Fibroblast of upper back skin (primary cell): ENCODE measurements at regions not wholly inside any gene's neighbourhood (a gene's known extent, or its start where the extent isn't known, plus 50 kb on each side); places are given as distances from the start of the nearest gene placed in this dataset.
"Not testable (repeated sequence)": the region's sequence is repeated elsewhere in the genome, so short reads cannot be mapped to it uniquely, and the experiment has no call there.

ENCODE experiments used
- DNase-seq: peaks from one replicate; pipeline ENCODE4 v3.0.0-alpha.2; 2013

DNA sequence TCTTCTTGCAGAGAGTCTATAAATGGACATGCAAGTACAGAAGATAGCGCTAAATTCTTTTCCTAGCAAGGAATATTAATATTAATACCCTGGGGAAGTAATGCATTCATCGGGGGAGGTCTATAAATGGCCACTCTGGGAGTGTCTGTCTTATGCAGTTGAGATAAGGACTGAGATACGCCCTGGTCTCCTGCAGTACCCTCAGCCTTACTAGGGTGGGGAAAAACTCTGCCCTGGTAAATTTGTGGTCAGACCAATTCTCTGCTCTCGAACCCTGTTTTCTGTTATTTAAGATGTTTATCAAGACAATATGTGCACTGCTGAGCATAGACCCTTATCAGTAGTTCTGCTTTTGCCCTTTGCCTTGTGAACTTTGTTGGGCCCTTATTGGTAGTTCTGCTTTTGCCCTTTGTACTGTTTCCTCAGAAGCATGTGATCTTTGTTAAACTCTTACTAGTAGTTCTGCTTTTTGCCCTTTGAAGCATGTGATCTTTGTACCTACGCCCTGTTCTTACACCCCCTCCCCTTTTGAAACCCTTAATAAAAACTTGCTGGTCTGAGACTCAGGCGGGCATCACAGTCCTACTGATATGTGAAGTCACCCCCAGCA lies 1956.2 kb downstream of the PCDH9 start:
- not testable (repeated sequence) for DNase-seq

DNA sequence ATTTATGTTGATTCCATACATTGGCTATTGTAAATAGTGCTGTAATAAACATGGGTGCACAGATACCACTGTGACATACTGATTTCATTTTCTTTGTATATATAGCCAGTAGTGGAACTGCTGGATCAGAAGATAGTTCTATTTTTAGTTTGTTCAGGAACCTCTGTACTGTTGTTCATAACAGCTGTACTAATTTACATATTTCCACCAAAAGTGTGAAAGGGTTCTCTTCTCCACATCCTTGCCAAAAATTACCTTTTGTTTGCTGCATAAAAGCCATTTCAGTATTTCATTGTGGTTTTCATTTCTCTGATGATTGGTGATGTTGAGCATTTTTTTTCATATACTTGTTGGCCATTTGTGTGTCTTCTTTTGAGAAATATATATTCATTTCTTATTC lies 1962.1 kb downstream of the PCDH9 start:
- no peak for DNase-seq

DNA sequence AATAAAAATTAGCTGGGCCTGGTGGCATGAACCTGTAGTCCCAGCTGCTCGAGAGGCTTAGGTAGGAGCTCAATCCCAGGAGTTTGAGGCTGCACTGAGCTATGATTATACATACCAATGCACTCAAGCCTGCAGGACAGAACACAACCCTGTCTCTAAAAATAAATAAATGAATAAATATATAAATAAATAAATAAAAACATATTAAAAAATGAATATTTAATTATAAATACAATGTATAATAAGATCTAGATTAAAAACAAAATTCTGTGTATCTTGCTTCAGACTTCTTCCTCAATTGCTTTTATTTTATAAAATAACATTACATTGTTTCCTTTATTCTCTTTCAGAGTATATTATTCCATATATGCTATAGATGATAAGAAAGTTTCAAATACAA lies 1964.1 kb downstream of the PCDH9 start:
- DNase-seq: no peak

DNA sequence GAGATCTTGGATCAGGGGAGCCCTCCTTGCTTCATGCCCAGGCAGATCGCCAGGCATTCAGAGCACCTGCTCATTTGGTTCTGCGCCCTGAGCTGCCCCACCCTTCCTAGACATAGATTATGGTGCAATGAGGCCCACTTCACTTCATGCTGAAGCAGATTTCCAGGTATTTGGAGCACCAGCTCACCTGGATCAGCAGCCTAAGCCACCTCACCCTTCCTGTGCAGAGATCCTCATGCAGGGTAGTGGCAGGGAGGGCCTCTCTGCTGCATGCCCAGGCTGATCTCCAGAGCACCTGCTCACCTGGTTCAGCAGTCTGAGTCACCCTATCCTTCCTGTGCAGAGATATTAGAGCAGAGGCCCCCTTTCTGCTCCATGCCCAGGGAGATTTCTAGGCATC lies 1966.1 kb downstream of the PCDH9 start:
- no peak for DNase-seq

DNA sequence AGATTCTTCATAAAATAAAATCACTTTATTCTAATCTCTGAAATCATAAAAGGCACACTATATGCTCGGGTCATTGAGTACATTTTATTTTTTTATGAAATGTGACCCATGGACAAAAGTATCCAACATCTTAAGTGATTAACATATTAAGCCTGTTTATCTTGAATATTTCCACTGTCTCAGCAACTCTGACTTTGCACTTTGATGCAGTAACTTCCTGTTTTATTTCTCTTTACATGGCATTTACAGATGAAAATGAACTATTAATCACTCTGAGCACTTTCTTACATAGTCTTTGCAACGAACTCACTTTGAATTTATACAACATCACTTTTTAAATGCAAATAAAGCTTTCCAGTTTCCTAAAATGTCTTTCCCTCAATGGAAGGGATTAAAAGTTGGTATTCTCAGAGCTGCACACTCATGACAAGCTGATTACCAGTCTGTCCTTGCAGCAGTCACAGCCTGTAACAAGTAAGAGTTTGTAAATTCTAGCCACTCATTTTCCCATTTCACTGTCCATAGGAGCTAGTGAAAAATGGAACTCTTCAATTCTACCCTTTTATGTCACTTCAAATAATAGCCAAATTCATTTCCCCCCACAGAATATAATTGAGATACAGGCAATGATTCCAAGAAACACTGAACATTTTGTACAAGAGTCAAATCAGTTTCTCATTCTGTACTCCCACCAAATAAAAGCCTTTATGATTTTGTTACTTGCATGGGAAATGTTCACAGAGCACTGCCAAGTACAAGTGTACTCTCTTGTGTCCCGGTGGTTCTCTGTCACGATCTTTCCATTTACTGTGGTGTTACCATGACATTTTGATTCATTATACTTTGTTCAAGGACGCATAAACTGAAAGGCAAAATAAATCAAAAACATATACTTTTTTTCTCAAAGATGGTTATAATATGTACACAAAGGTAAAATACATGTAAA lies 1968.9 kb downstream of the PCDH9 start:
- DNase-seq: no peak

DNA sequence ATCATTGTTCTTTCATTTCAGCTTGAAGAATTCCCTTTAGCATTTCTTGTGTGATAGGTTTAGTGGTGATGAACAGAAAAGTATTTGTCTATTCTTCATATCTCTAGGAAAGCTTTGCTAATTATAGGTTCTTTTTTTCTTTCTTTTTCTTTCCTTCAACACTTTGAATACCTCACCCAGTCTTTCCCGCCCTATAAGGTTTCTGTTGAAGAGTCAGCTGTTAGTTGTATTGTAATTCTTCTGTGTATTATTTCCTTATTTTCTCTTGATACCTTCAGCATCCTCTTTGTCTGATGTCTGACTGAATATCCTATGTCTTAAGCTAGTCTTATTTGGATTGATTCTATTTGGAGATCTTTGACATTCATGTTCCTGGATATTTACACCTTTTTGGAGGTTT lies 1989.4 kb downstream of the PCDH9 start:
- DNase-seq: no peak

DNA sequence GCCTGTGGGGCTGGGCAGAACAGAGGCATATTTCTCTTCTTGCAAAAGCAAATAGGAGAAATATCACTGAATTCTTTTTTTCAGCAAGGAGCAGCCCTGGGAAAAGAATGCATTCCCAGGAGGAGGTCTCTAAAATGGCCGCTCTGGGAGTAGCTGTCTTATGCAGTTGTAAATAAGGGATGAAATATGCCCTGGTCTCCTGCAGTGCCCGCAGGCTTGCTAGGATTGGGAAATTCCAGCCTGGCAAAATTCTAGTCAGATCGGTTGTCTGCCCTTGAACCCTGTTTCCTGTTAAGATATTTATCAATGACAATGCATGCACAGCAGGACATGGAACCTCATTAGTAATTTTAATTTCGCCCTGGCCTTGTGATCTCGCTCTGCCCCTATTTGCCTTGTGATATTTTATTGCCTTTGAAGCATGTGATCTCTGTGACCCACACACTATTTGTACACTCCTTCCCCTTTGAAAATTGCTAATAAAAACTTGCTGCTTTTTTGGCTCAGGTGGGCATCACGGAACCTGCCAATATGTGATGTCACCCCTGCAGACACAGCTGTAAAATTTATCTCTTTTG lies 1993.2 kb downstream of the PCDH9 start:
- DNase-seq: no peak

DNA sequence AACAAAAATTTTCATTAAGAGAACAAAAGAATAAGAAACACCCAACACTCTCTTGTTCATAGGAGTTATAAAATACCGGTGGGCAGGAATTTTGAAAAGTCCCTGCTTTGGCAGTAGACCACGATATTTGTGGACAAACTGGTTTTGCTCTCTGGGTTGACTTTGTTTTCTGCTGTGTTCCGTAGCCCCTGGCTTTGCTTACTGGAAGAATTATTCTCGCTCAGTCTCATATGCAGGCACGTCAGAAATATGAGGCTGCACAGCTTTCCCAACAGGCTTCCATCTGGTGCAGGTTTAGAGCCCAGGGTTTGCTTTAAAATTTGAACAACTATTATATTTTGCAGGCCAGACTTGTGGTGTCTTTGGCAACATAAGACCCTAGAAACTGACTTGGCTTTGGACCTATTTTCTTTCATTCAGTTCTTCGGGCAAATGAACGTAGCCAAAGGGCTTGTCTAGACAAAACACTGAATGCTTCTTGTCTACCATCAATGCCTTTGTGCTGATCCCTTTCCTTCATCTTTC lies 2012.6 kb downstream of the PCDH9 start:
- DNase-seq: no peak

DNA sequence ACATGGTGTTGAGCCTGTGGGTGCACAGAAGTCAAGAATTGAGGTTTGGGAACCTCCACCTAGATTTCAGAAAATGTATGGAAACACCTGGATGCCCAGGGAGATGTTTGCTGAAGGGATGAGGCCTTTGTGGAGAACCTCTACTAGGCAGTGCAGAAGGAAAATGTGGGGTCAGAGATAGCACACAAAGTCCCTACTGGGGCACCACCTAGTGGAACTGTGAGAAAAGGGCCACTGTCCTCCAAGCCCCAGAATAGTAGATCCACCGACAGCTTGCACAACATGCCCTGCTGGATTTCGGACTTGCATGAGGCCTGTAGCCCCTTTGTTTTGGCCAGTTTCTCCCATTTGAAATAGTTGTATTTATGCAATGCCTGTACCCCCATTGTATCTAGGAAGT lies 2027.3 kb downstream of the PCDH9 start:
- DNase-seq: peak; percentile 4

DNA sequence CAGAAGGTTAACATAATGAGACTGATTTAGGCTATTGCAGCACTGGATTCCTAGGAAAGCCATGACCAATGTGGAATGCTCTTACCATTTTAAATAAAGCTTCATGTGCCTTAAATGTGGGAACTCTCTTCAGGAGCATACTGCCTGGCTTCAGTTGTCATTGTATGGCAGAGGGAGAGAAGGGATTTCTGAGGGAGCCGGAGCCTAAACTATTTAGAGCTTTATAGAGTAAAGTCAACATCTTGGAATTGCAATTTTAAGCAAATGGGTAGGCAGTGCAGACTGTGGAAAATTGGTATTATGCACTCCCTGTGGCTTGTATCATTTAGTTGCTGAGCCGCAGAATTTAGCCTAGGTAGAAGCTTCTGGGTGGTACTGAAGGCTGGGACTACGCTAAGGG lies 2041.4 kb downstream of the PCDH9 start:
- DNase-seq: no peak

DNA sequence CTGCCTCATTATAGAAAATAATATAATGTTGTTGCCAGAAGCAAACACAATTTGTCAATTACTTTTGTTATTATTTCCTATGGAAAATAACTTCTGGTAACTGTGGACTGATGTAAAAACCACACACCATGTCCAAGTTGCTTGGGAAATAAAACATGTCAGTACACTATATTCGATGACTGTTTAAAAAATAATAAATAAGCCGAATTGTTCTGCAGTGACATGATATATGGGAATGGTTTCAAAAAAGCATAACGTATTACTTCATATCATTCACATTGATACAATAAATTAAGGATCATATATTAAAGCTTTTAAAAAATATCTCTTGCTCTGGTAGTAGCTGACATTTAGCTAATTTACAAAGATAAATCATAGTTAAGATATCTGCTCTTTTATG lies 2062.1 kb downstream of the PCDH9 start:
- no peak for DNase-seq

DNA sequence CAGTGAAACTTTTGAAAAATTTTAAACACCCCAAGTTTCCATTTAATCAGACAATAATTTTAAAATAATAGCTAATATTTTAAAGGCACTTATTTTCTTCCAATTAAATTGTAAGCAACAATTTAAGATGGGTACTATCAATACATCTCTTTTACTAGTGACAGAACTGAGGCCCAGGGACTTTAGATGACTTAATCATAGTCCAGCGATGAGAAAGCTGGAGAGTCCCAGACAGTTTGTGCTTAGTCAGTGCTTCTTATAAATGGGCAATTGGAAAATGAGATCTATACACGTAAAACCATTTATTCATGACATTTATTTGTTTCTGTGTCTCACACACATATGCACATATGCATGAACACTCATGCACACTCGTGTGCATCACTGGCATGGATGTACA lies 2063.5 kb downstream of the PCDH9 start:
- DNase-seq: no peak

DNA sequence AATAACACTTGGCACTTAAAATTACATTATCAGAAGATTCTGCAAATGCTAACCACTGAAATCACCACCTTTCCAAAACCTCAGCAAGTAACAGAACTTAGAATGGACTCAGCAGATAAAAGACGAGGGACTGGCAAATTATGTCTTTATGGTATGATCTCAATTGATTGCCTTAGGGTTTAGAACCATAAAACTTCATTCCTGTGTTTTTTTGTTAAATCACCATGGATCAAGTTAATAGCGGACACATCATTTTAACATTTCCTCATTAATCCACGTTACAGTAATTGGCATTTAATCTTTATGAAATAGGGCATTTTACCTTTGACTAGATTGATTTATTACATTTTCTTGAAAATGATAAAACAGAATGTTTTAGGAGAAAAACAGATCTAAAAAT lies 2070.3 kb downstream of the PCDH9 start:
- no peak for DNase-seq

DNA sequence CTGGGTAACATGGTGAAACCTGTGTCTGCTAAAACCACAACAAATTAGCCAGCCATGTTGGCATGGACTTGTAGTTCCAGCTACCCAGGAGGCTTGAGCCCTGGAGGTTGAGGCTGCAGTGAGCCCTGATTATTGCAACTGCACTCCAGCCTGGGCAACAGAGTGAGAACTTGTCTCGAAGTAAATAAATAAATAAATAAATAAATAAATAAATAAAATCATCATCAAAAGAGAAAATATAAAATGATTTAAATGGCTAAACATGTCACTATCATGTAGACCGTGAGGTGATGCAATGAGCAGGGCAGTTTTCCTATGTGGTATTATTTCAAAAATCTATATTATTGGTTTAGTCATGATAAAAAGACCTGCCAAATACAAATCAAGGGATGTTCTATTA lies 2074.3 kb downstream of the PCDH9 start:
- no peak for DNase-seq

DNA sequence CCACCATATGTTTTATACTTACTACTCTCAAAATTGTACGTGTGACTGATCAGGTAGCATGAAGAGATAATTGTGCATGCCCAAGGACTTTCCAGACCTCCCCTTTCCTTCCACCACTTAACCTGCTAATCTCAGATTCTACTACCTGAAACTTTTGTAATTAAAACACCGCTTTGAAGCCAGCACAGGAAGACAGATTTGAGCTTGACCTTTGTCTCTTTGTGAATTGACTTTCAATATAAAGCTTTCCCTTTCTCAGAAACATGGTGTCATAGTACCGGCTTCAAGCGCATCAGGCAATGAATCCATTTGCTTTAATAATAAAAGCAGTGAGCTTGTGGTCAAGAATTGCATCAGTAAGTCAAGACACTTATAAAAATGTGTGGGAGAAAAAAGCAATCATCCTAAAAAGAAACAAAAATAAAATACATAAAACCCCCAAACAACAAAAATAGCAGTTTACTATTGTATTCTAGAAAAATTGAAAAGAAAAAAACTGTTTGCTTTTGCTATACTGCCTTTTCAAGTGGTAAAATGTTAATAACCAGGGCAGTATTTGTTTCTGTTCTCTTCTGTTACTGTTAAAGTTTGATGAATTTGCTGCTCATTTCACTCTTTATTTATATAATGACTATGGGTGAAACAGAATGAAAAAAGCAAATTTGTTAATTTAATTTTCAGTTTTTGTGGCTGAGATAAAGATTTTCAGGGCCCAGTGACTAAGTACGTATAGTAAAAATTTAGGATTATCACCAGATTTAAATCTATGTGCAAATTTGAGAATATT lies 2075.3 kb downstream of the PCDH9 start:
- DNase-seq: no peak

DNA sequence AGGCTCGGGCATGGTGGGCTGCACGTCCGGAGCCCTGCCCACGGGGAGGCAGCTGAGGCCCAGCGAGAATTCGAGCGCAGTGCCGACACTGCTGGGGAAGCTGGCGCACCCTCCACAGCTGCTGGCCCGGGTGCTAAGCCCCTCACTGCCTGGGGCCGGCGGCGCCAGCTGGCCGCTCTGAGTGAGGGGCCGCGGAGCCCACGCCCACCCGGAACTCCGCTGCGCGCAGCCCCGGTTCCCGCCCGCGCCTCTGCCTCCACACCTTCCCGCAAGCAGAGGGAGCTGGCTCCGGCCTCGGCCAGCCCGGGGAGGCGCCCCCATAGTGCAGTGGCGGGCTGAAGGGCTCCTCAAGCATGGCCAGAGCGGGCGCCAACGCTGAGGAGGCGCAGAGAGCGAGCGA lies 2080.4 kb downstream of the PCDH9 start:
- no peak for DNase-seq

DNA sequence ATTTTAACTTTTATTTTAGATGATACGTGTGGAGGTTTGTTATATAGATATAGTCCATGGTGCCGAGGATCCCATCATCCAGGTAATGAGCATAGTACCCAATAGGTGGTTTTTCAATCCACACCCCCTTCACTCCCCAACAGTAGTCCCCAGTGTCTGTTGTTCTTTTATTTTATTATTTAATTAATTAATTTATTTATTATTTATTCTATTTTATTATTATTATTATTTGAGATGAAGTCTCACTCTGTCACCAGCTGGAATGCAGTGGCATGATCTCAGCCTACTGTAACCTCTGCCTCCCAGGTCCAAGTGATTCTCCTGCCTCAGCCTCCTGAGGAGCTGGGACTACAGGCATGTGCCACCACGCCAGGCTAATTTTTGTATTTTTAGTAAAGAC lies 2086.2 kb downstream of the PCDH9 start:
- no peak for DNase-seq

DNA sequence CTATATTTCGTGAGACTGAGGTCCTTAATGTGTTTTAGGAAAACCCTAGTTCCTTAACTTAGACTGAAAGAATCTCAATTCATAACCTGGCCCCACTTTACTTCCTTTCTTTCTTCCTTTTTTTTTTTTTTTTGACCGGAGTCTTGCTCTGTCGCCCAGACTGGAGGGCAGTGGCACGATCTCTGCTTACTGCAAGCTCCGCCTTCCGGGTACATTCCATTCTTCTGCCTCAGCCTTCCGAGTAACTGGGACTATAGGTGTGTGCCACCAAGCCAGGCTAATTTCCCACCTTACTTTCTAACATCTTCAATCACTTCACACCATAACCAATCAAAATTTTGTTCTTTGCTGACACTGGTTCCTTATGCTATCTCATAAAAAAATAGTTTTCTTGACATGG lies 2097.0 kb downstream of the PCDH9 start:
- DNase-seq: no peak

DNA sequence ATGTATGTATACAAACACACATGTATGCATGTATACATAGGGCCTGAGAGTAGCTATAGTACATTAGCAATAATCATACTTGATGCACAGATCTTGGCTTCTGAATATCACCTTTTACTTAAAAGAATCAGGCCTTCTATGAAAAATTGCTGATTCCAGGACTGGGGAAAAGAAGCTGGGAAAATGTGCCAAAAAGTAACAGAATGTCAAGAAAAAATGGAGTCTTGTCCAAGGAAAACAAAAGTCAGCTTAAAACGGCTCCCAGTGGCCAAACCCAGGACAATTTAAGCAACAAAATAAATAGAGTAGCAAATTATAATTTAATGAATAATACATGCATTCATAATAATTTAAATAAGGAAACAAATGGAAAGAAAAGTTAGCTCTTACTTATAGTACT lies 2104.9 kb downstream of the PCDH9 start:
- DNase-seq: no peak

DNA sequence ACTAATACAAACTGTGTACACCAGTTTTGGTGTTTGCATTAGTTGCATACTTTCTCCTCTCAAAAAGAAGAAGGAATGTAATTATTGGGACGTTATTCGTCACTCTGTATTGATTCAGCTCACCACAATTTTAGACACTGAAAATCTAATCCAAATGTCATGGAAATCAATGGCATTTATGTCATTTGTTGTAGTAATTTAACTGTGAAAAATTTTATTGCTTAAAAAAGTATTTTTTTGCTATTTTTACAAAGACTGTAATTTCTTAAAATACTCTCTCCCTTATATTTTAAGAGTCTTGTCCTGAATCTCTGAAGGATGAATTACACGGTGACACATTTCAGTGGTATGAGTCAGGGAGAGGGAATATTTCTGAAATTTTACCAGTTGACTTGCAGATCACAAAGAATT lies 2117.6 kb downstream of the PCDH9 start:
- DNase-seq: peak; percentile 78

DNA sequence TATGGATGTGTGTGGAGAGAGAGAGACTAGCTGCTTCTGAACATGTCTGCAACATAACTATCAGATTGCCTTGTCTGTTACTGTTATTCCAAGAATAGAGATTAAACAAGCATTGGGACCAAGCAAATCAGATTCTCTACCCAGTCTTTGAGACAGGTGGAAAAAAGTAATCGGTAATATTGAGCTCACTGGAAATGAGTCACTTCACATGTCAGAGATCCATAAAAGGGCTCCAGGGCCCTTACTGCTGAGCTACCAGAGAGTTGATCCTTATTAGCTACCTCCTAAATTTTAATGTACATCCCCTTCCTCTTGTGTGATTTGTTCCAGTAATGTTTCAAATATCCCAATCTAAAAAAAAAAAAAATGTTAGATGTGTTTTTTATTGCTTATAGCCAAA lies 2118.0 kb downstream of the PCDH9 start:
- DNase-seq: no peak

DNA sequence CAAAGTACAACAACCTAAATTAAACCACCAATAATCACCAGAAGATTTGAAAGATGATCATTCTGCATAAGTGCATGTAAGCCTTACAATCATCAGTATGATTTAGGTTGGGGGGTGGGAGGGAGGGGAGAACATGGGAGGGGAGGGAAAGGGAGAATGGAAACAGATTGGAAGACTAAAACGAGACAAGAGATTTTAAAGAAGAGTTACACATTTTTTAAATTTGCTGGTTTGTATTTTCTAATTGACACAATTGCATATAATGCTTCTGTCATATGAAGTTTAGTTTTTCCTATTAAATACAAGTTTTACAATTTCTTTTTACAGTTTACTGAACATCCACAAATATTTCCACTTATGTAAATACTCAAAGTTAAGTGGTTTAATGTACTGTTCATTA lies 2118.9 kb downstream of the PCDH9 start:
- DNase-seq: no peak

DNA sequence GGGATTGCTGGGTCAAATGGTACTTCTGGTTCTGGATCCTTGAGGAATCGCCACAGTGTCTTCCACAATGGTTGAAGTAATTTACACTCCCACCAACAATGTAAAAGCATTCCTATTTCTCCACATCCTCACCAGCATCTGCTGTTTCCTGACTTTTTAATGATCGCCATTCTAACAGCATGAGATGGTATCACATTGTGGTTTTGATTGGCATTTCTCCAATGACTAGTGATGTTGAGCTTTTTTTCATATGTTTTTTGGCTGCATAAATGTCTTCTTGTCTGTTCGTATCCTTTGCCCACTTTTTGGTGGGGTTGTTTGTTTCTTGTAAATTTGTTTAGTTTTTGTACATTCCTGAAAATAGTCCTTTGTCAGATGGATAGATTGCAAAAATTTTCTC lies 2125.7 kb downstream of the PCDH9 start:
- peak; percentile 42 for DNase-seq
